OCI-LY3 (cell line): ENCODE measurements at regions not wholly inside any gene's neighbourhood (a gene's known extent, or its start where the extent isn't known, plus 50 kb on each side); places are given as distances from the start of the nearest gene placed in this dataset.

Source experiments
- H2AFZ ChIP-seq: fragments of 200-600, 300-600 bp; shearing (Covaris generic); 2 replicates; pipeline ENCODE4 v1.6.0; 2014; ENCODE audit warnings: antibody characterized with exemption, low read depth, low read length
- H3K27ac ChIP-seq: fragments of 200-600, 300-600 bp; sonication (generic); 2 replicates; pipeline ENCODE4 v1.5.1; 2014; ENCODE audit warnings: mild to moderate bottlenecking, low read length, moderate library complexity, mixed read lengths
- H3K27me3 ChIP-seq: fragments of 200-600, 300-600 bp; sonication (generic); 2 replicates; pipeline ENCODE4 v1.6.1; 2014; ENCODE audit warnings: low read depth, low read length, mixed read lengths
- H3K36me3 ChIP-seq: fragments of 200-600, 300-600 bp; sonication (generic); replicated peaks from 2 replicates; pipeline ENCODE3; 2014; ENCODE audit warnings: low read depth, low read length, mixed read lengths
- H3K4me1 ChIP-seq: fragments of 300-600, 200-600 bp; sonication (generic); 2 replicates; pipeline ENCODE4 v1.6.1; 2014; ENCODE audit warnings: low read length, mixed read lengths
- H3K4me2 ChIP-seq: fragments of 200-600, 300-600 bp; sonication (generic); 2 replicates; pipeline ENCODE4 v1.6.1; 2014; ENCODE audit warnings: low read length, mixed read lengths
- H3K4me3 ChIP-seq: fragments of 300-600, 200-600 bp; sonication (generic); 2 replicates; pipeline ENCODE4 v1.5.1; 2014; ENCODE audit warnings: antibody characterized with exemption, mild to moderate bottlenecking, low read length, moderate library complexity
- H3K79me2 ChIP-seq: fragments of 300-600, 200-600 bp; shearing (Covaris generic); 2 replicates; pipeline ENCODE4 v1.6.1; 2014; ENCODE audit warnings: mild to moderate bottlenecking, low read length, mixed read lengths
- H3K9ac ChIP-seq: fragments of 300-600, 200-600 bp; shearing (Covaris generic); 2 replicates; pipeline ENCODE4 v1.6.0; 2014; ENCODE audit warnings: mild to moderate bottlenecking, low read length, moderate library complexity
- H3K9me3 ChIP-seq: fragments of 200-600, 300-600 bp; shearing (Covaris generic); 2 replicates; pipeline ENCODE4 v1.6.1; 2014; ENCODE audit warnings: low read length, mixed read lengths; ENCODE audit not compliant: insufficient read depth
- H4K20me1 ChIP-seq: fragments of 200-600, 300-600 bp; sonication (generic); 2 replicates; pipeline ENCODE4 v1.6.1; 2016; ENCODE audit warnings: low read length, mixed read lengths; ENCODE audit not compliant: insufficient read depth
- EZH2phosphoT487 ChIP-seq: fragments of 200-600 bp; shearing (Covaris generic); IDR thresholded peaks from 2 replicates; pipeline ENCODE4 v1.6.1; 2018; ENCODE audit warnings: antibody characterized with exemption, mixed run types, low read depth
- TF ChIP-seq, protein P1 (sequence below): fragments of 200-600, 300-600 bp; sonication (generic); IDR thresholded peaks from 2 replicates; pipeline ENCODE4 v1.5.1; 2014; ENCODE audit warnings: antibody characterized with exemption, low read length, low read depth

DNA sequence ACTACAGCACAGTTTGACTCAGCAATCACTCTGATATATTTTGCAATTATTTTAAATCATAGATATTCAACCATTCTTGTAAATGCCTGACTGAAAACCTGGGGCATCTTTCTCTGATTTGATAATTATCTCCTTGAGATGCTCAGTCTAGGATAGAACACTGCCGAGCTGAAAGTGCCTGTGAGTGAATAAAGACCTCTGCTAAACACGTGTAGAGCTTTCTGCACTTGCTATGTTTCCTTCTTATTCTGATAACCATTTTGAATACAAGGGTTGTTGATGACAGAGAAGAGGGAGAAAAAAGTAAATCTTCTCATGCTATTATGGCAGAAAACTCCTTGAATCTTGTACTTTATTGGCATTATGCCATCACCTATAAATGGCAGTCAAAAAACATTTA lies 1843.4 kb upstream of the IGFBP7 start:
- Histone ChIP-seq H3K27ac (no peak overlapping the region), H2AFZ (no peak overlapping the region), H3K4me3 (no peak overlapping the region), H3K79me2 (no peaks in the 10 kb centered on the region), H3K9ac (no peak overlapping the region), H3K27me3 (no peaks in the 10 kb centered on the region), H3K4me1 (no peaks in the 10 kb centered on the region), H3K4me2 (no peak overlapping the region), H4K20me1 (no peaks in the 10 kb centered on the region), H3K9me3 (no peaks in the 10 kb centered on the region), H3K36me3 (no peaks in the 10 kb centered on the region)
- no peak for TF ChIP-seq EZH2phosphoT487
- TF ChIP-seq, protein P1, sequence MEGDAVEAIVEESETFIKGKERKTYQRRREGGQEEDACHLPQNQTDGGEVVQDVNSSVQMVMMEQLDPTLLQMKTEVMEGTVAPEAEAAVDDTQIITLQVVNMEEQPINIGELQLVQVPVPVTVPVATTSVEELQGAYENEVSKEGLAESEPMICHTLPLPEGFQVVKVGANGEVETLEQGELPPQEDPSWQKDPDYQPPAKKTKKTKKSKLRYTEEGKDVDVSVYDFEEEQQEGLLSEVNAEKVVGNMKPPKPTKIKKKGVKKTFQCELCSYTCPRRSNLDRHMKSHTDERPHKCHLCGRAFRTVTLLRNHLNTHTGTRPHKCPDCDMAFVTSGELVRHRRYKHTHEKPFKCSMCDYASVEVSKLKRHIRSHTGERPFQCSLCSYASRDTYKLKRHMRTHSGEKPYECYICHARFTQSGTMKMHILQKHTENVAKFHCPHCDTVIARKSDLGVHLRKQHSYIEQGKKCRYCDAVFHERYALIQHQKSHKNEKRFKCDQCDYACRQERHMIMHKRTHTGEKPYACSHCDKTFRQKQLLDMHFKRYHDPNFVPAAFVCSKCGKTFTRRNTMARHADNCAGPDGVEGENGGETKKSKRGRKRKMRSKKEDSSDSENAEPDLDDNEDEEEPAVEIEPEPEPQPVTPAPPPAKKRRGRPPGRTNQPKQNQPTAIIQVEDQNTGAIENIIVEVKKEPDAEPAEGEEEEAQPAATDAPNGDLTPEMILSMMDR, result no peak

DNA sequence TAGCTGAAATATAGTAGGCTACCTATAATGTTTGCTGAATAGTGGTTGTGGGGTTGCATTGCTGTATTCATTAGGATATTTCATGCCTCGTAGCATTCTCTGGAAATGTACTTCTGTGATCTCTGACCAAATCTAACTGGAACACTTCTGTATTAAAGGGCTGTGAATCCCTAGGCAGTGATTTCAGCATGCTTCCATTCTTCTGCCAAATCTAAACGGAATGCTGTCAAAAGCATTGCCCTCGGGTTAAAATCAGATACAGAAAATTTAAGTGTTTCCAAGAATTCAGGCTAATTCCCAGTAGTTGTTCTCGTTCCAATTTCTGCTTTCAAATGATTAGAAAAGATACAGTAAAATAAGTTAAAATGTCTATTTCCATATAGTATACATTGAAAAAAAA lies 1847.5 kb upstream of the IGFBP7 start:
- H3K9me3 ChIP-seq, result 0 out of 2 replicates have a peak, but pooled peaks cover 4% of the 10 kb centered on the region
- no peaks in the 10 kb centered on the region for H3K27me3 ChIP-seq
- no peaks in the 10 kb centered on the region for H3K79me2 ChIP-seq
- H3K36me3 ChIP-seq, result peaks cover 11% of the 10 kb centered on the region
- no peaks in the 10 kb centered on the region for H4K20me1 ChIP-seq
- TF ChIP-seq, protein P1, result no peak
- no peak for TF ChIP-seq EZH2phosphoT487
- no peak overlapping the region for H2AFZ ChIP-seq
- H3K9ac ChIP-seq, result no peak overlapping the region
- no peak overlapping the region for H3K4me2 ChIP-seq
- no peak overlapping the region for H3K27ac ChIP-seq
- H3K4me1 ChIP-seq, result peaks cover 26% of the 10 kb centered on the region
- H3K4me3 ChIP-seq, result no peak overlapping the region

DNA sequence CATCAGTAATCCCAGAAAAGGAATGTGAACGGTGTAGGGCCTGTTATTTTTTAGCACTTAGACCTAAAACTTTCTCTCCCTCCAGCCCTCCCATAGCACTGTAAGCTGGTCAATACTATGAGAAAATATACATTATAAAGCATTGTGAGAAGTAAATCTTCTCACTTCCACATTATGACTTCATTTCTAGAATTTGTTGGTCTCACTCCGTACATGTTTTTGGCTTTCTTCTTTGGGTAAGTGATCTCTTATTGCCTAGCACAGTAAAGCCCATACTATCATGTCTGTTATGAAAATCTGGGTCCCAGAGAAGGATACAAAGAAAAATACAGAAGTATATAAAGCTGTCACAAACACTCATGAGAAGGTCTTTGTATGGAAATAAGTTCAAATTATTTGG lies 1851.1 kb upstream of the IGFBP7 start:
- no peak for TF ChIP-seq EZH2phosphoT487
- TF ChIP-seq, protein P1, result no peak
- Histone ChIP-seq H4K20me1 (no peaks in the 10 kb centered on the region), H3K27me3 (no peaks in the 10 kb centered on the region), H3K79me2 (no peaks in the 10 kb centered on the region), H2AFZ (peak overlapping the region; percentile 22; the same call in 1 of the 2 replicates), H3K27ac (peak overlapping the region; percentile 97), H3K36me3 (peaks cover 24% of the 10 kb centered on the region), H3K9ac (peak overlapping the region; percentile 60), H3K9me3 (0 out of 2 replicates have a peak, but pooled peaks cover 13% of the 10 kb centered on the region), H3K4me2 (peak overlapping the region; percentile 83), H3K4me1 (peaks cover 41% of the 10 kb centered on the region), H3K4me3 (peak overlapping the region; percentile 55)

DNA sequence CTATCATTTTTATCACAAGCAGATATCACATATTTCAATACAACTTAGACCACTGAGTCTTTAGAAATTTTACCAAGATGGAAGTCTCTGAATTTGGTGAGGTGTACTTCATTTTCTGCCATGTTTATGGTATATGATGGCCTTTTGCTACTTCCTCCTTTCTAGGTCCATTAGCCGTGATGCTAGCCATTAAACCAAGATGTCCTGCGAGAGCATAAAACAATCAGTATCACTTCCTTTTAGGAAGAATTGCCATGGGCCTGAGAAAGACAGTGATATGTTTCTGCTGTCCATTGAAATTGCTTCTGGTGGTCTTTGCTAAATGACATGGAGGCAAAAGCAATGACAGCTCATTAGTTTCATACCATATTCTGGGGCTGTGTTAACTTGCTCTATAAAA lies 1851.7 kb upstream of the IGFBP7 start:
- Histone ChIP-seq H3K9ac (peak overlapping the region; percentile 60), H3K27ac (peak overlapping the region; percentile 97), H3K4me2 (peak overlapping the region; percentile 83), H3K9me3 (0 out of 2 replicates have a peak, but pooled peaks cover 13% of the 10 kb centered on the region), H3K36me3 (peaks cover 24% of the 10 kb centered on the region), H3K4me1 (peaks cover 41% of the 10 kb centered on the region), H3K79me2 (no peaks in the 10 kb centered on the region), H4K20me1 (no peaks in the 10 kb centered on the region), H2AFZ (no peak overlapping the region), H3K4me3 (peak overlapping the region; percentile 55), H3K27me3 (no peaks in the 10 kb centered on the region)
- TF ChIP-seq EZH2phosphoT487, result no peak
- TF ChIP-seq, protein P1, result no peak
